Omental fat pad (tissue), 3 donors: ENCODE measurements at regions not wholly inside any gene's neighbourhood (a gene's known extent, or its start where the extent isn't known, plus 50 kb on each side); places are given as distances from the start of the nearest gene placed in this dataset.

Experiments
- ATAC-seq: fragments of 150-250 bp; one replicate; pipeline ENCODE4 v1.9.1; 2016; ENCODE audit warnings: mild to moderate bottlenecking, moderate library complexity; ENCODE audit not compliant: low FRiP score
- DNase-seq: peaks from one replicate; pipeline ENCODE4 v3.0.0-alpha.2; 2019; ENCODE audit warnings: low spot score
- TF ChIP-seq, protein P1 (sequence below), 3 donors: fragments of 450-650 bp; IDR thresholded peaks; one replicate each; pipeline ENCODE4 v1.5.1; 2016 to 2017; ENCODE audit warnings: antibody characterized with exemption in 3 of 3, mild to moderate bottlenecking in 3 of 3, moderate library complexity in 2 of 3

DNA sequence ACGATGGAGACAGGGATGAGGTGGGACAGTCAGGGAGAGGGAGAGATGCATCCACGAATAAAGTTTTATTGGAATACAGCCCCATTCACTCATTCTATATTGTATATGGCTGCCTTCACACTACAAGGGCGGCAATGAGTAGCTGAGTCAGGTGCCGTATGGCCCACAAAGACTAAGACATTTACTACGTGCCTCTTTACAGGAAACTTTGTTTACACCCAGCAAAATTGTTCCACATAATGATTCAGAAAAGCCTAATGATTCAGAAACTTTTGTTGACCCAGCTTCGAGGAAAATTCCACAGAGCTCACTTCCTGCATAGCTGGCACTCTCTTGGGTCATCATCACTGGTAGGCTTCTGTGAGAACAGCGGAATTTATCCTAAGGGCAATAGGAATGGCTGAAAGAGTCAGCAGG lies 87.3 kb upstream of the PEG3 start:
- TF ChIP-seq, protein P1, sequence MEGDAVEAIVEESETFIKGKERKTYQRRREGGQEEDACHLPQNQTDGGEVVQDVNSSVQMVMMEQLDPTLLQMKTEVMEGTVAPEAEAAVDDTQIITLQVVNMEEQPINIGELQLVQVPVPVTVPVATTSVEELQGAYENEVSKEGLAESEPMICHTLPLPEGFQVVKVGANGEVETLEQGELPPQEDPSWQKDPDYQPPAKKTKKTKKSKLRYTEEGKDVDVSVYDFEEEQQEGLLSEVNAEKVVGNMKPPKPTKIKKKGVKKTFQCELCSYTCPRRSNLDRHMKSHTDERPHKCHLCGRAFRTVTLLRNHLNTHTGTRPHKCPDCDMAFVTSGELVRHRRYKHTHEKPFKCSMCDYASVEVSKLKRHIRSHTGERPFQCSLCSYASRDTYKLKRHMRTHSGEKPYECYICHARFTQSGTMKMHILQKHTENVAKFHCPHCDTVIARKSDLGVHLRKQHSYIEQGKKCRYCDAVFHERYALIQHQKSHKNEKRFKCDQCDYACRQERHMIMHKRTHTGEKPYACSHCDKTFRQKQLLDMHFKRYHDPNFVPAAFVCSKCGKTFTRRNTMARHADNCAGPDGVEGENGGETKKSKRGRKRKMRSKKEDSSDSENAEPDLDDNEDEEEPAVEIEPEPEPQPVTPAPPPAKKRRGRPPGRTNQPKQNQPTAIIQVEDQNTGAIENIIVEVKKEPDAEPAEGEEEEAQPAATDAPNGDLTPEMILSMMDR (IDR thresholded peaks at IDR 0.05), result no peak
- no peak for DNase-seq
- ATAC-seq, result no peak

DNA sequence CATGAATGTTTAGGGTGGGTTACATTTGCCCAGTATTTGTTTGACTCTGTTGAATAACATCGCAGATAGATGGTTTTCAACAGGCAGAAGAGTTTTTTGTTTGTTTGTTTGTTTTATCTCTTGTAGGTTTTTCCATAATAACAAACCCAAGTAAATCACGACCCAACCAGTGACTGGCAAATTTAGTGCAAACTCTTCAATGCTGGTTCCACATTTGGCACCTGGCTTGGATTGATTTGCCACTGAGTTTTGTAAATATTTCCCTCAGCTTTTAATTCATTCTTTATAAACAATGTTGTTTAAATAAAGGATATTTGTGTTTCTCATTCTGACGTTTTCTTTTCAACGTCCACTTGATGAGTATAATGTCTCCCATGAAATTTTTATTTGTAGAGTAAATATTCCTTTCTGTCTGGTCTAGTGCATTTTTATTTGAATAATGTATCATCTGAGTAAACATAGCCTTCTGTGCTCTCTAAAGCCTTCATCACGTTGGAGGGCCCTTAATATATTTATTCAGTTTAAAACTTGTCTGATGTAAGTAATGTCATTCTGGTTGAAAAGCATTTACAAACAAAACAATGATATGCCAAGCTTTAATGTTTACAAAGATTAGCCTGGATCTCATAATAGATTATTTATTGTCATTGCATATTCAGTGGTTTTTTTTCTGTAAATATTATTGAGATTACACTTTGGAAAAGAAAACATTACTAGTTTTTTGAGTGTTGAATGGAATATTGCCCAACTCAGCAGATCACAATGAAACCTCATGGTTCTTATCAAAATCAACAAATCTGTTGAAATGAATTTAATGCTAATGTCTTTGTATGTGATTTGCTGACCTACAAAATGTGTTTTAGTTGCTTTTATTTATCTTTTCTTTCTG lies 90.4 kb upstream of the PEG3 start:
- TF ChIP-seq, protein P1 (IDR thresholded peaks at IDR 0.05), result no peak
- no peak for ATAC-seq
- no peak for DNase-seq

DNA sequence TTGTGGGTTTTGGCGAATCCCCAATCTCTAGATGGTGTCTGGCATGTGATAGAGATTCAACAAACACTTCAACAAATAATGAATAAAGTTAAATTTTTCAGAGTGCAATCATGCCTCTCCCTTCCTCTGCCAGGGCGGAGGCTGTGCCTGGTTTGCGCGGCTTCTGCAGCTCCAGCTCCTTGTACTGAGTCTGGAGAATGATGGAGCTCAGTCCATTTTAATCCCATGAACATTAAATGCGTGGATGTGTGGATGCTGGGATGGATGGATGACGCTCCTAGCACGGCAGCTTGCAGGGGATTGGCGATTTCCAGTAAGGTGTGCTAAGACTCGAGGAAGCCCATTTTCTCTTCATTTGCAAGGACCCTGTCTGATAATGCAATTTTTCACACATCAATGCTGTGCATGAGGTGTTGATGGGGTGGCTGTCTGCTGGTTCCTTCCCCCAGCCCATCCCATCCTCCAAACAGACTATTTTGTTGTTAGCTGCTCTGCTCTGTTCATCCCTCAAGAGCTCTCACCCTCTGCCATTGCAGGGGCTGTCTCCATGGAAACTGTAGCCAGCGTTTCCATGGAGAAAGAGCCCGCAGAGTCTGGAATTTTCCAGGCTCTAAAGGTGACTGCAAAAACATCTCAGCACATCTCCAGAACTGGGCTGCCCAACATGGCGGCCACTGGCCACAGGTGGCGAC lies 92.6 kb upstream of the PEG3 start:
- ATAC-seq, result no peak

DNA sequence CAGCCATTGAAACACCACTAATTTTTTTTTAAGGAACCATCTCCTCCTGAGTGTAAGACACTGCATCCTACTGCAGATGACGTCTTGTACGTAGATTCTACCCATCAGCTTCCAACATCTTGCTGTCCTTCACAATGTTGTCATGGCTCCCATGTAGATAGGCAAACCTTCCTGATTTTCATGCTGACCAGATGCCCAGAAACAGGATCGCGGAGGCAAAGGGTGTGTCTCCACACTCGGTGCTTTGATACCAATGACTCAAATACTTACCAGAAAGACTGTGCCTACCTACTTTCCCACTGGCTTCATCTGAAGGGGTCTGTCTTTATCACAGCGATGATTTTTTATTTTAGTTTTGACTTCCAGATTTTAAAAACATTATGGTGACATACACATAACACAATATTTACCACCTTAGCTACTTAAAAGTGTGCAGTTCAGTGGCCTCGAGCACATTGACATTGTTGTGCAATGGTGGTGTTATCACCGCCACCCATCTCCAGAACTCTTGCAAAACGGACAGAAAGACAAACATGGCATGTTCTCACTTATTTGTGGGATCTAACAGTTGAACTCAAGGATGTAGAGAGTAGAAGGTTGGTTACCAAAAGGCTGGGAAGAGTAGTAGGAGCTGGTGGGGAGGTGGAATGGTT lies 94.0 kb upstream of the PEG3 start:
- ATAC-seq, result no peak
- DNase-seq, result no peak
- TF ChIP-seq, protein P1 (IDR thresholded peaks at IDR 0.05), result no peak

More for the DNA sequence above, 92.6 kb upstream of the PEG3 start:
- TF ChIP-seq, protein P1 (IDR thresholded peaks at IDR 0.05), result no peak
- DNase-seq, result no peak

DNA sequence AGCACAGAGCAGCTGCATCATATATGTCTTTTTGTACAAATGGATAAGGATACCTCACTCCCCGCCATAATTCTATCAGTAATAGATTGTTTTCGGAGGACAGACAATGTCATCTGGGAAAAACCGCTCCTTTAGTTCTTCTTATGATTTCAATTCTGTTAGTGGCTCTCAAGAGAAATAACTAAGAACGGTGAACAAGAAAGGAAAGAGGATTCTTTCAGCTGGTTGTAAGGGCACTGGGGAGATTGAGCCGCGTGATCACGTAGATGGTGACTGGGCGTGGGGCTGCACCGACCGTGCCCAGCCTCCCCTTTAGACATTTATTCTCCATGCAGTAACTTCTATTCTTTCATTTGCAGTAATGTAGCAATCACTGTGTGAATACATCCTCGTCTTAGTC lies 99.4 kb upstream of the PEG3 start:
- TF ChIP-seq, protein P1 (IDR thresholded peaks at IDR 0.05), result no peak
- DNase-seq (no peak), ATAC-seq (no peak)

DNA sequence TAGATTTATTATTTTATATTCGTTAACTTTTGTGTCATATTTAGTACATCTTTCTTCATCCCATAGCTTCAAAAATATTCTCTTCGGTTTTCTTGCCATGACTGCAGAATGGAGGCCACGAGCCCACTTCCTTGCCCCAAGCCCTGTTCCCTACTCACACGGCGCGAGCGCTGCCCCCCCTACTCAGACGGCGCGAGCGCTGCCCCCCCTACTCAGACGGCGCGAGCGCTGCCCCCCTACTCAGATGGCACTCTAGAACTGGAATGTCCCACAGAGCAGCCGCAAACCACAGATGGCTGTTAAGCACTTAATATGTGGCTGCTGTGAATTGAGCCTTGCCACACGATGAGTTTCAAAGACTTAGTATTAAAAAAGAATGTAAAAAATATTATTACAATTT lies 102.2 kb upstream of the PEG3 start:
- DNase-seq, result no peak
- ATAC-seq, result peak; percentile 94
- TF ChIP-seq, protein P1 (IDR thresholded peaks at IDR 0.05), result no peak
